Smooth muscle cell (in vitro differentiated cells): ENCODE measurements at regions not wholly inside any gene's neighbourhood (a gene's known extent, or its start where the extent isn't known, plus 50 kb on each side); places are given as distances from the start of the nearest gene placed in this dataset.

Source experiments
- DNase-seq: peaks from one replicate; lab custom pipeline; 2025; ENCODE audit not compliant: unreplicated experiment; lab: John Stamatoyannopoulos, UW
- H2AFZ ChIP-seq: fragments of 200-600 bp; sonication (generic); 2 replicates; pipeline ENCODE4 v1.6.0; 2016; ENCODE audit warnings: antibody characterized with exemption, low read depth, mild to moderate bottlenecking
- H3F3A ChIP-seq: fragments of 200-600 bp; sonication (generic); 2 replicates; pipeline ENCODE4 v1.6.0; 2017; ENCODE audit warnings: antibody characterized with exemption, low read depth
- H3K27ac ChIP-seq: fragments of 200-600 bp; sonication (generic); 2 replicates; pipeline ENCODE4 v1.5.1; 2016; ENCODE audit warnings: low read depth, mild to moderate bottlenecking
- H3K27me3 ChIP-seq: fragments of 200-600 bp; sonication (generic); 2 replicates; pipeline ENCODE4 v1.6.1; 2016; ENCODE audit warnings: low read depth, mild to moderate bottlenecking
- H3K36me3 ChIP-seq: fragments of 200-600 bp; sonication (generic); 2 replicates; pipeline ENCODE4 v1.5.1; 2016; ENCODE audit warnings: low read depth
- H3K4me1 ChIP-seq: fragments of 200-600 bp; sonication (generic); 2 replicates; pipeline ENCODE4 v1.5.1; 2016; ENCODE audit warnings: low read depth
- H3K4me2 ChIP-seq: fragments of 200-600 bp; sonication (generic); 2 replicates; pipeline ENCODE4 v1.6.0; 2016; ENCODE audit warnings: mild to moderate bottlenecking
- H3K4me3 ChIP-seq: fragments of 200-600 bp; sonication (generic); 2 replicates; pipeline ENCODE4 v1.5.1; 2016; ENCODE audit warnings: mild to moderate bottlenecking
- H3K79me2 ChIP-seq: fragments of 200-600 bp; sonication (generic); 2 replicates; pipeline ENCODE4 v1.6.0; 2016; ENCODE audit warnings: low read depth, mild to moderate bottlenecking
- H3K9ac ChIP-seq: fragments of 200-600 bp; sonication (generic); 2 replicates; pipeline ENCODE4 v1.6.0; 2016; ENCODE audit warnings: low read depth
- H3K9me3 ChIP-seq: fragments of 200-600 bp; sonication (generic); replicated peaks from 2 replicates; pipeline ENCODE4 v1.5.1; 2016; ENCODE audit warnings: low read depth
- H4K20me1 ChIP-seq: fragments of 200-600 bp; sonication (generic); 2 replicates; pipeline ENCODE4 v1.6.0; 2016; ENCODE audit warnings: low read depth
- CTCF ChIP-seq: fragments of 200-600 bp; sonication (generic); IDR thresholded peaks from 2 replicates; pipeline ENCODE4 v1.5.1; 2017; ENCODE audit warnings: borderline replicate concordance, mild to moderate bottlenecking, antibody characterized with exemption; ENCODE audit not compliant: insufficient read depth, poor library complexity, severe bottlenecking
- whole genome bisulfite sequencing: methylation state at CpG from one replicate; pipeline ENCODE4 v1.1.7; 2016; ENCODE audit warnings: low lambda C conversion rate; 5-methylcytosine and 5-hydroxymethylcytosine counted together

GRCh38 chr16:79404571-79404970, 196.0 kb downstream of the MAF start:
- H3K27me3 ChIP-seq = peaks cover 6% of the 10 kb centered on the region
- WGBS = 74% methylated on average over 7 of the region's 7 CpGs
- TF ChIP-seq CTCF = no peak
- no peaks in the 10 kb centered on the region for H3K4me1 ChIP-seq
- H3K4me3 ChIP-seq = no peak overlapping the region
- no peaks in the 10 kb centered on the region for H3K9me3 ChIP-seq
- H3F3A ChIP-seq = no peaks in the 10 kb centered on the region
- no peaks in the 10 kb centered on the region for H3K36me3 ChIP-seq
- no peaks in the 10 kb centered on the region for H3K79me2 ChIP-seq
- DNase-seq = no peak
- no peak overlapping the region for H3K9ac ChIP-seq
- no peaks in the 10 kb centered on the region for H4K20me1 ChIP-seq
- no peak overlapping the region for H2AFZ ChIP-seq
- no peak overlapping the region for H3K4me2 ChIP-seq
- H3K27ac ChIP-seq = no peak overlapping the region

- WGBS = 92% methylated on average over 4 of the region's 4 CpGs
- DNase-seq = no peak
Observed at GRCh38 chr16:79403534-79403933, 197.0 kb downstream of the MAF start.

GRCh38 chr16:79402920-79403319, 197.6 kb downstream of the MAF start:
- no peak overlapping the region for H2AFZ ChIP-seq
- H3K36me3 ChIP-seq = no peaks in the 10 kb centered on the region
- no peaks in the 10 kb centered on the region for H3K4me1 ChIP-seq
- H3K79me2 ChIP-seq = no peaks in the 10 kb centered on the region
- 64% methylated on average over 6 of the region's 6 CpGs for WGBS
- H3K4me3 ChIP-seq = no peak overlapping the region
- no peak overlapping the region for H3K4me2 ChIP-seq
- no peaks in the 10 kb centered on the region for H4K20me1 ChIP-seq
- H3K27ac ChIP-seq = no peak overlapping the region
- H3K27me3 ChIP-seq = peaks cover 6% of the 10 kb centered on the region
- DNase-seq = no peak
- no peaks in the 10 kb centered on the region for H3K9me3 ChIP-seq
- no peak for TF ChIP-seq CTCF
- H3K9ac ChIP-seq = no peak overlapping the region
- H3F3A ChIP-seq = no peaks in the 10 kb centered on the region

More at GRCh38 chr16:79403534-79403933, 197.0 kb downstream of the MAF start:
- no peak overlapping the region for H3K4me2 ChIP-seq
- no peaks in the 10 kb centered on the region for H3K4me1 ChIP-seq
- no peak overlapping the region for H3K27ac ChIP-seq
- no peak overlapping the region for H3K4me3 ChIP-seq
- no peaks in the 10 kb centered on the region for H3F3A ChIP-seq
- H3K36me3 ChIP-seq = no peaks in the 10 kb centered on the region
- H4K20me1 ChIP-seq = no peaks in the 10 kb centered on the region
- no peaks in the 10 kb centered on the region for H3K79me2 ChIP-seq
- H3K9ac ChIP-seq = no peak overlapping the region
- no peak for TF ChIP-seq CTCF
- no peak overlapping the region for H2AFZ ChIP-seq
- peaks cover 6% of the 10 kb centered on the region for H3K27me3 ChIP-seq
- H3K9me3 ChIP-seq = no peaks in the 10 kb centered on the region

GRCh38 chr16:79402356-79402755, 198.2 kb downstream of the MAF start:
- DNase-seq = no peak
- H2AFZ ChIP-seq = no peak overlapping the region
- H3K79me2 ChIP-seq = no peaks in the 10 kb centered on the region
- no peaks in the 10 kb centered on the region for H3K9me3 ChIP-seq
- H3K9ac ChIP-seq = no peak overlapping the region
- no peak overlapping the region for H3K4me2 ChIP-seq
- H3K4me1 ChIP-seq = no peaks in the 10 kb centered on the region
- H3K27me3 ChIP-seq = peaks cover 2% of the 10 kb centered on the region
- H3K27ac ChIP-seq = no peak overlapping the region
- H3F3A ChIP-seq = no peaks in the 10 kb centered on the region
- WGBS = 82% methylated on average over 3 of the region's 5 CpGs
- no peak for TF ChIP-seq CTCF
- H4K20me1 ChIP-seq = no peaks in the 10 kb centered on the region
- H3K4me3 ChIP-seq = no peak overlapping the region
- H3K36me3 ChIP-seq = no peaks in the 10 kb centered on the region
